ENCODE measurements at regions not wholly inside any gene's neighbourhood (a gene's known extent, or its start where the extent isn't known, plus 50 kb on each side); places are given as distances from the start of the nearest gene placed in this dataset.

DNA sequence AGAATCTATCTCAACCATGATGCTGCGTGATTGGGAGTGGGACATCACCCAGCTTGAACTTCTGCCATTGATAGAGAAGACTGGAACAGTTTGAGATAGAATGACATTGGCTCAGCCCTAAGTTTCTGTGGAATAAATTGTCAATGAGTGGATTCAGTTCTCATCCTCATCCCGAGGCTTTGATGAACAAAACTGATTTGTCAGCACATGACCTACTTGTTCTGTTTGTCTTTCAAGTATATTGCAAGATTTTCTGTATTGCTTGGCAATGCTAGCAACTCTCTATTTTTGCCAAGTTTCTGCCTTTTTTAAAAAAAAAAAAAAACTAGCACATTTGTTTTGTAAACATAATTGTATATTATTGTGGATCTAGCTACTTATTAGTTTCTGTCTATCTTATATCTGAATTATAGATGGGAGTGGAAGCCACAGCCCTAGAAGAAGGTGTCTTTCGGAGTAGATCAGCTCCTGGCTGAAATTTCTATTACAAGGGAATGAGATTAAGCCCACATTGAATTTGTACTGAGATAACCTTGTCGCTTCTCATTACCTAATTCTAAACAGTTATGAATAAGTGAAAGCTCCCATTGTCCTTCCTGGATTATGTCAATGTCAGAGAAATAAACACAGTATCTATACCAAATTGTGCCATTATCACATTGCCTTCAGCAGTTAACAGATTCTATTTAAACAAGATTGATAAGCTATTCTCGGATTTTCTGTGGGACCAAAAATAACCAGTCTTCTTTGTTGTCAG lies 166.1 kb downstream of the TNFSF13B start:
- TF ChIP-seq EP300 (IDR thresholded peaks at IDR 0.05) (no peak), POLR2A (IDR thresholded peaks at IDR 0.05) (no peak), CTCF (IDR thresholded peaks at IDR 0.05) (no peak)

All from gastroesophageal sphincter (tissue), 3 donors.